ENCODE measurements at regions not wholly inside any gene's neighbourhood (a gene's known extent, or its start where the extent isn't known, plus 50 kb on each side); places are given as distances from the start of the nearest gene placed in this dataset.
"Not testable (repeated sequence)": the region's sequence is repeated elsewhere in the genome, so short reads cannot be mapped to it uniquely, and the experiment has no call there.

GRCh38 chr10:38600146-38600545 lies 506.0 kb downstream of the ZNF37A start:
- TF ChIP-seq POLR2AphosphoS5 (IDR thresholded peaks at IDR 0.05) (no peak), CTCF (IDR thresholded peaks at IDR 0.05 in 8 of 11, conservative IDR thresholded peaks at IDR 0.05 in 3 of 11) (no peak), POLR2A (IDR thresholded peaks at IDR 0.05) (no peak)
- Histone ChIP-seq H3K36me3 (no peaks in the 10 kb centered on the region), H3K4me1 (no peaks in the 10 kb centered on the region), H3K27ac (no peak overlapping the region), H3K4me3 (no peak overlapping the region), H3K27me3 (replicated peaks in 1 of 7) (no peaks in the 10 kb centered on the region), H3K9me3 (peaks cover 0 to 55% (median 23%) of the 10 kb centered on the region in 8 donors)
- no peak for DNase-seq
- 67 to 77% (median 72%) methylated on average over 15 to 33 of the region's 33 CpGs for WGBS, 5 donors
- intact Hi-C loops (cut with DNase I; ENCODE audit: low total_unique reads), result no loop called here

- DNase-seq, result no peak
- intact Hi-C loops (cut with DNase I; ENCODE audit: low total_unique reads), result no loop called here
- TF ChIP-seq CTCF (IDR thresholded peaks at IDR 0.05 in 8 of 11, conservative IDR thresholded peaks at IDR 0.05 in 3 of 11) (no peak), POLR2AphosphoS5 (IDR thresholded peaks at IDR 0.05) (no peak), POLR2A (IDR thresholded peaks at IDR 0.05) (no peak)
- Histone ChIP-seq H3K36me3 (no peaks in the 10 kb centered on the region), H3K4me3 (no peak overlapping the region), H3K27ac (no peak overlapping the region), H3K4me1 (no peaks in the 10 kb centered on the region), H3K27me3 (replicated peaks in 1 of 7) (no peaks in the 10 kb centered on the region), H3K9me3 (peaks cover 0 to 61% (median 26%) of the 10 kb centered on the region in 8 donors)
- 54 to 73% (median 68%) methylated on average over 3 to 46 of the region's 46 CpGs for whole genome bisulfite sequencing, 5 donors
Measured at GRCh38 chr10:38600696-38601095, 506.6 kb downstream of the ZNF37A start.

- intact Hi-C loops (cut with DNase I; ENCODE audit: low total_unique reads); H3K4me1 ChIP-seq; H3K27me3 ChIP-seq (replicated peaks in 1 of 7); H3K36me3 ChIP-seq; H3K27ac ChIP-seq; H3K4me3 ChIP-seq; DNase-seq: not testable (repeated sequence)
- WGBS, 5 donors, result 93 to 100% (median 96%) methylated on average over 5 to 7 of the region's 7 CpGs
- peaks cover 0 to 81% (median 30%) of the 10 kb centered on the region in 8 donors for H3K9me3 ChIP-seq
Measured at GRCh38 chr10:38603681-38604080, 509.5 kb downstream of the ZNF37A start.

GRCh38 chr10:38604477-38604876 lies 510.3 kb downstream of the ZNF37A start:
- DNase-seq; H3K36me3 ChIP-seq; H3K27me3 ChIP-seq (replicated peaks in 1 of 7); H3K4me1 ChIP-seq; intact Hi-C loops (cut with DNase I; ENCODE audit: low total_unique reads); H3K27ac ChIP-seq; H3K4me3 ChIP-seq: not testable (repeated sequence)
- peaks cover 0 to 87% (median 30%) of the 10 kb centered on the region in 8 donors for H3K9me3 ChIP-seq
- 88 to 91% (median 90%) methylated on average over 7 to 16 of the region's 16 CpGs for WGBS, 5 donors

- WGBS, 5 donors, result 71 to 84% (median 82%) methylated on average over 13 to 17 of the region's 17 CpGs
- TF ChIP-seq POLR2AphosphoS5 (IDR thresholded peaks at IDR 0.05), result no peak
- TF ChIP-seq CTCF (IDR thresholded peaks at IDR 0.05 in 8 of 11, conservative IDR thresholded peaks at IDR 0.05 in 3 of 11), result no peak
- no peak for TF ChIP-seq POLR2A (IDR thresholded peaks at IDR 0.05)
- Histone ChIP-seq H3K9me3 (peaks cover 0 to 92% (median 29%) of the 10 kb centered on the region in 8 donors), H3K36me3 (no peaks in the 10 kb centered on the region), H3K4me3 (no peak overlapping the region), H3K27ac (no peak overlapping the region), H3K27me3 (replicated peaks in 1 of 7) (no peaks in the 10 kb centered on the region), H3K4me1 (no peaks in the 10 kb centered on the region)
- intact Hi-C loops (cut with DNase I; ENCODE audit: low total_unique reads), result no loop called here
- DNase-seq, result no peak
Measured at GRCh38 chr10:38605153-38605661, 511.1 kb downstream of the ZNF37A start.

GRCh38 chr10:38615596-38615995 lies 521.5 kb downstream of the ZNF37A start:
- H3K4me3 ChIP-seq; H3K27ac ChIP-seq; H3K4me1 ChIP-seq; DNase-seq; H3K36me3 ChIP-seq; intact Hi-C loops (cut with DNase I; ENCODE audit: low total_unique reads); H3K27me3 ChIP-seq (replicated peaks in 1 of 7): not testable (repeated sequence)
- 69 to 80% (median 77%) methylated on average over 20 of the region's 20 CpGs for WGBS, 5 donors
- peaks cover 0 to 44% (median 12%) of the 10 kb centered on the region in 8 donors for H3K9me3 ChIP-seq

- DNase-seq; H3K36me3 ChIP-seq; H3K27ac ChIP-seq; intact Hi-C loops (cut with DNase I; ENCODE audit: low total_unique reads); H3K4me1 ChIP-seq; H3K4me3 ChIP-seq; H3K27me3 ChIP-seq (replicated peaks in 1 of 7): not testable (repeated sequence)
- WGBS, 5 donors, result 15 to 40% (median 21%) methylated on average over 1 of the region's 1 CpG
- H3K9me3 ChIP-seq, result peaks cover 0 to 14% (median 6%) of the 10 kb centered on the region in 8 donors
Measured at GRCh38 chr10:38619831-38620230, 525.7 kb downstream of the ZNF37A start.

GRCh38 chr10:38635650-38636049 lies 541.5 kb downstream of the ZNF37A start:
- peaks cover 0 to 16% (median 5%) of the 10 kb centered on the region in 8 donors for H3K9me3 ChIP-seq
- intact Hi-C loops (cut with DNase I; ENCODE audit: low total_unique reads); H3K27ac ChIP-seq; H3K4me1 ChIP-seq; H3K4me3 ChIP-seq; H3K27me3 ChIP-seq (replicated peaks in 1 of 7); H3K36me3 ChIP-seq: not testable (repeated sequence)
- WGBS, 5 donors, result 83 to 88% (median 86%) methylated on average over 21 of the region's 21 CpGs
- DNase-seq, result peak; percentile 63

All from spleen (tissue), 11 donors.